ENCODE measurements at regions not wholly inside any gene's neighbourhood (a gene's known extent, or its start where the extent isn't known, plus 50 kb on each side); places are given as distances from the start of the nearest gene placed in this dataset.

DNA sequence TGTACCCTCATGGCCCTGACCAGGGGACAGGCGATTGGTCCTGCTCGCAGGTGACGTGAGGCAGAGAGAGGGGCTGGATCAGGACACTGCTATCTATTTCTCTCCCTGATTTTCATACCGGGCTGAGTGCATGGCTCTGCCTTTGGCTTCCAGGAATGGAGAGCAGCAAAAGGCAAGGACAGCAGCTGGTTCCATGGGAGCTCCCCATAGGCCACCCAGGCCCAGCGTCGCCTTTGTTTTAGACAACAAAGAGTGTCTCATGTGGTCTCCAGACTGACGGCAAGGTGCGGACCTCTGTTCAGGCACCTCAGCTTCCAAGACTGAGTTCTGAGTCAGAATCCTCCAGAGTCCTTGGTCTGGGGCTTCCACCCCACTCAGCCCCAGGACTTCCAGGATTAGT lies 123.1 kb downstream of the VEGFA start:
- Histone ChIP-seq H3K27me3 (no peaks in the 10 kb centered on the region), H3K9me3 (no peaks in the 10 kb centered on the region), H3K4me3 (no peak overlapping the region), H3K36me3 (no peaks in the 10 kb centered on the region), H3K4me1 (no peaks in the 10 kb centered on the region), H3K27ac (no peak overlapping the region)
- DNase-seq: no peak
- TF ChIP-seq POLR2A (IDR thresholded peaks at IDR 0.05): no peak
- TF ChIP-seq, protein P1, sequence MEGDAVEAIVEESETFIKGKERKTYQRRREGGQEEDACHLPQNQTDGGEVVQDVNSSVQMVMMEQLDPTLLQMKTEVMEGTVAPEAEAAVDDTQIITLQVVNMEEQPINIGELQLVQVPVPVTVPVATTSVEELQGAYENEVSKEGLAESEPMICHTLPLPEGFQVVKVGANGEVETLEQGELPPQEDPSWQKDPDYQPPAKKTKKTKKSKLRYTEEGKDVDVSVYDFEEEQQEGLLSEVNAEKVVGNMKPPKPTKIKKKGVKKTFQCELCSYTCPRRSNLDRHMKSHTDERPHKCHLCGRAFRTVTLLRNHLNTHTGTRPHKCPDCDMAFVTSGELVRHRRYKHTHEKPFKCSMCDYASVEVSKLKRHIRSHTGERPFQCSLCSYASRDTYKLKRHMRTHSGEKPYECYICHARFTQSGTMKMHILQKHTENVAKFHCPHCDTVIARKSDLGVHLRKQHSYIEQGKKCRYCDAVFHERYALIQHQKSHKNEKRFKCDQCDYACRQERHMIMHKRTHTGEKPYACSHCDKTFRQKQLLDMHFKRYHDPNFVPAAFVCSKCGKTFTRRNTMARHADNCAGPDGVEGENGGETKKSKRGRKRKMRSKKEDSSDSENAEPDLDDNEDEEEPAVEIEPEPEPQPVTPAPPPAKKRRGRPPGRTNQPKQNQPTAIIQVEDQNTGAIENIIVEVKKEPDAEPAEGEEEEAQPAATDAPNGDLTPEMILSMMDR (IDR thresholded peaks at IDR 0.05): no peak

DNA sequence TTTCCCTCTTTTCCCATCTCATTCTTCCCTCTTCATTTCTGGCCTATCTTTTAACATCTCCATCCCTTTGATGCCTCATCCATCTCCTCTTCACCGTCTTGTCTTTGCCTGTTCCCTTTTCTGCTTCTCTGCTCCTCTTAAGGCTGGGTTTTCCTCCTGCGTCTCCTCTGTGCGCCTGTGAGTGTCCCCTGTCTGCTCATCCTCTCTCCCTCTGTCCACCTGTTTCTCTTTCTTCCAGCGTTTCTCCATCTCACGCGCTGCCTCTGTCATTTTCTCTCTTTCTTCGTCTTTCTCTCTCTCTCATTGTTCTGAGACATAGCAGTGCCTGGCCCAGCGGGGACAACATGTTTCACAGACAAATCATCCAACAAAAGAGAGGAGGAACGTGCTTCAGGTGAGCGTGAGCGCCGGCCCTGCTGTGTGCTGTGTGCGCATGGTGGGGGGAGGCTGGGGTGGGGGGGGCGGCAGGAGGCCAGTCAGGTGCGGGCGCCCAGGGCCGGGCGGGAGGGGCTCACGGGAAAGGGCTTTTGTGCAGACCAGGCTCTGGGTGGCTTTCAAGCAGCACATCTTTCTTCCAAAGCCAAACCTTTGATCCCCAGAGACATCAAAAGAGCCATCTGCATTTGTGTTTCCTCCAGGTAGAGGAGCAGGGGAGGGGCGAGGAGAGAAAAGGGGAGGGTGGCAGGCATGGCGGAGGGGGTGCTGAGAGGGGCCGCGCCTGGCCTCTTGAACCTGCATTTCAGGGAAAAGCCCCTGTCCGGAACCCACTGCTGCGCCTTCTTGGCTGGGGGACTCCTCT lies 121.3 kb downstream of the VEGFA start:
- H3K27me3 ChIP-seq: no peaks in the 10 kb centered on the region
- no peak for DNase-seq
- no peak overlapping the region for H3K4me3 ChIP-seq
- H3K4me1 ChIP-seq: no peaks in the 10 kb centered on the region
- no peaks in the 10 kb centered on the region for H3K36me3 ChIP-seq
- H3K27ac ChIP-seq: no peak overlapping the region
- TF ChIP-seq, protein P1 (IDR thresholded peaks at IDR 0.05): no peak
- no peak for TF ChIP-seq POLR2A (IDR thresholded peaks at IDR 0.05)
- H3K9me3 ChIP-seq: no peaks in the 10 kb centered on the region

DNA sequence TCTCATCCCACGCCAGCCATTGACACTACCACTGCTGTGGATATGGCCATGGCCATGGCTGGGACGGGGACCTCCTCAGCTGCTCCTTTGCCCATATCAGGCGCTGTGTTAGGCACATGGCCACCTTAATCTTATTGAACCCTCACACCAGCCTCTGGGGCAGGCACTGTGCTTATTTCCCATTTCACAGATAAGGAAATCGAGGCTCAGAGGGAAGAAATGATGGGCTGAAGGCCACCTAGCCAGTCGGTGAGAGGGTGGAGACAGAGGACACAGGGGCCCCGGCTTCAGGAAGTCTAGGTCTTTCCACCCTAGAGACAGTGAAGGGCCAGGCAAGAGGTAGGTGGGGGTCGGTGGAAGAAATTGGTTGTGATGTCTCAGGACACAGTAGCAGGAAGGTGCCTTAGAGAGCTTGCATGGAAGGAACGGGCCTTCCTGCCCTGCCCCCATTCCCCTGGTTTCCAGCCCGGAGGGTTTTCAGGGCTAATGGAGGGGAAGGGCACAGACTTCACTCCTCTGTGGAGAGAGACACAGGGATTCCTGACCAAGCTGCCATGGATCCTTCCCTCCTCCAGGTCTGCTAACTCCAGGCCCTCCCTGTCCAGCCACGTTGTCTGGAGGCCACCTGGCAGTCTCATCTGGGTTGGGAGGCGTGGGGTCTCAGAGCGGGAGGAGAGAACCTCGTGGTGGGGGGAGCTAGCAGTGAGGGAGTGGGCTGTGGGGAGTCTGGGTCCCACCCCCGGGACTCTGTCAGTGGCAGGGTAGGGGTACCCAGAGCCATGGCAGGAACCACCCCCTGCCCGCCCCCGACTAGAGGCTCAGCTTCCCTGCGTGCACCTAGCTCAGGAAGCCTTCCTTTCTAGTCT lies 120.4 kb downstream of the VEGFA start:
- TF ChIP-seq, protein P1 (IDR thresholded peaks at IDR 0.05): no peak
- TF ChIP-seq POLR2A (IDR thresholded peaks at IDR 0.05): no peak

DNA sequence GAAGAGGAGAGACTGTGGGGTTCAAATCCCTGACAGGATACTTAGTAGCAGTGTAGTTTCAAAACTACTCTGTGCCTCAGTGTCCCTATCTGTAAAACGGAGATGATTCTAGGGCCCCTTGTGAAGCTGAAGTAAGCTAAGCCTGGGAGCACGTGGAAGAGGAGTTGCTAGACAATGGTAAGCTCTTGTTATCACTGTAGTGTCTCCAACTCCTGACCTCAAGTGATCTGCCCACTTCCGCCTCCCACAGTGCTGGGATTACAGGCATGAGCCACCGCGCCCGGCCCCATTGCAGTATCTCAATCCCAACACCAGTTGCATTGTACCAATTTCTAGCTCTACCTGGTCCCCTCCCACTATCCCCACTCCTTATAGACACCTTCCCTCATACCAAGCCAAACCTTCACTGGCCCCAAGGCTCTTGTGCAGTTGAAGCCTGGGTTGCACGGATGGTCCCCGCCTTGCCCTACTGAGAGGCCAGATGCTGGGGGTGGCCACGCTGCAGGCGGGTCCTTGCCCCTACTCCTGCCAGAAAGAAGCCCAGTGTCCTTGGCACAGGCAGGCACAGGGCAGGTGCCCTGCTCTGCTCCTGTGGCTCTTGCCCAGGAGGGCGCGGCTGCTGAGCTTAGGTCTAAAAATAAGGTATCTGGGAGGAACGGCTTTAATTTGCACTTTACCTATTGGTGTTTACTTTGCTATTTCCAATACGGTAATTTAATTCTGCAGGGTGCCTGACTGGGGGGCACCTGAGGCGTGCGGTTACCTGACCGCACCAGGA lies 118.1 kb downstream of the VEGFA start:
- TF ChIP-seq, protein P1 (IDR thresholded peaks at IDR 0.05): no peak
- TF ChIP-seq POLR2A (IDR thresholded peaks at IDR 0.05): no peak
- Histone ChIP-seq H3K9me3 (no peaks in the 10 kb centered on the region), H3K4me3 (no peak overlapping the region)

More for the DNA sequence above, 120.4 kb downstream of the VEGFA start:
- Histone ChIP-seq H3K27me3 (no peaks in the 10 kb centered on the region), H3K36me3 (no peaks in the 10 kb centered on the region), H3K4me3 (no peak overlapping the region), H3K9me3 (no peaks in the 10 kb centered on the region), H3K4me1 (no peaks in the 10 kb centered on the region), H3K27ac (no peak overlapping the region)
- DNase-seq: no peak

DNA sequence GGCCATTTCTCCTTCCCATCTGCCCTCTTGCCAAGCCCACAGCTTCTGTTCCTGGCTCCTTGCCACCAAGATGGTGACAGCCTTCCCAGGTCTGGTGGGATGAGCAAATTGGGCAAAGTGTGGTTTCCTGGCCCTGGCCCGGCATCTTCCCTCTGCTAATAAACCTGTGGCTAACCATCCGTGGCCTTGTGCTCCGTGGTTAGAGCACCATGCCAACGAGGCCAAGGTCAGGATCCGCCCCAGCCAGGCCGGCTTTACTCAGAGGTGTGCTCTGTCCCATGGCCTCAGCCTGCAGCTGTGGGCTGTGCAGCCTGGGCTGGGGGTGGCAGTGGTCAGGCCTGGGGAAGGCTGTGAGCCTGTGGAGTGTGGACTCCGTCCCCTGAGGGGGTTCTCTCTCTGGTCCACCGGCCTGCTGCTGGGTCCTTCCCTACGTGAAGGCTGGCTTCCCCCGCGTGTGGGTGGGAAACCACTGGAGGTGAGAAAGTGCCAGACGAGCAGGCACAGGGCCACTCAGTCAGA lies 117.4 kb downstream of the VEGFA start:
- Histone ChIP-seq H3K4me3 (no peak overlapping the region), H3K27ac (no peak overlapping the region), H3K27me3 (no peaks in the 10 kb centered on the region), H3K9me3 (no peaks in the 10 kb centered on the region), H3K4me1 (no peaks in the 10 kb centered on the region), H3K36me3 (no peaks in the 10 kb centered on the region)
- TF ChIP-seq, protein P1 (IDR thresholded peaks at IDR 0.05): no peak
- no peak for TF ChIP-seq POLR2A (IDR thresholded peaks at IDR 0.05)
- DNase-seq: no peak

More for the DNA sequence above, 118.1 kb downstream of the VEGFA start:
- DNase-seq: no peak
- H3K27ac ChIP-seq: no peak overlapping the region
- H3K27me3 ChIP-seq: no peaks in the 10 kb centered on the region
- H3K36me3 ChIP-seq: no peaks in the 10 kb centered on the region
- no peaks in the 10 kb centered on the region for H3K4me1 ChIP-seq
